ENCODE measurements at regions not wholly inside any gene's neighbourhood (a gene's known extent, or its start where the extent isn't known, plus 50 kb on each side); places are given as distances from the start of the nearest gene placed in this dataset.

GRCh38 chr7:15947754-15948153 is 261.3 kb upstream of the MEOX2 start:
- H3K4me1 ChIP-seq (ENCODE audit: low read depth) = no peaks in the 10 kb centered on the region
- H3K27ac ChIP-seq = no peak overlapping the region
- H3K36me3 ChIP-seq = no peaks in the 10 kb centered on the region
- no peaks in the 10 kb centered on the region for H3K27me3 ChIP-seq
- DNase-seq (ENCODE audit: low read depth in 1 of 2, low spot score in 1 of 2) = peak in 1 of 2 donors; percentile 24
- H3K9me3 ChIP-seq (ENCODE audit: low read depth) = no peaks in the 10 kb centered on the region
- no peak for TF ChIP-seq CTCF (IDR thresholded peaks at IDR 0.05; ENCODE audit: low read depth, low read length)
- H3K4me3 ChIP-seq = no peak overlapping the region

- H3K27me3 ChIP-seq = no peaks in the 10 kb centered on the region
- TF ChIP-seq CTCF (IDR thresholded peaks at IDR 0.05; ENCODE audit: low read depth, low read length) = no peak
- H3K27ac ChIP-seq = no peak overlapping the region
- no peak overlapping the region for H3K4me3 ChIP-seq
- H3K4me1 ChIP-seq (ENCODE audit: low read depth) = no peaks in the 10 kb centered on the region
- no peaks in the 10 kb centered on the region for H3K36me3 ChIP-seq
- H3K9me3 ChIP-seq (ENCODE audit: low read depth) = no peaks in the 10 kb centered on the region
- no peak for DNase-seq (ENCODE audit: low read depth in 1 of 2, low spot score in 1 of 2)
Measured at GRCh38 chr7:15938115-15938514, 251.6 kb upstream of the MEOX2 start.

GRCh38 chr7:15937571-15937970 is 251.1 kb upstream of the MEOX2 start:
- no peaks in the 10 kb centered on the region for H3K9me3 ChIP-seq (ENCODE audit: low read depth)
- H3K4me3 ChIP-seq = no peak overlapping the region
- H3K36me3 ChIP-seq = no peaks in the 10 kb centered on the region
- no peak overlapping the region for H3K27ac ChIP-seq
- no peaks in the 10 kb centered on the region for H3K4me1 ChIP-seq (ENCODE audit: low read depth)
- DNase-seq (ENCODE audit: low read depth in 1 of 2, low spot score in 1 of 2) = peak in 1 of 2 donors; percentile 30
- no peaks in the 10 kb centered on the region for H3K27me3 ChIP-seq
- no peak for TF ChIP-seq CTCF (IDR thresholded peaks at IDR 0.05; ENCODE audit: low read depth, low read length)

DNA sequence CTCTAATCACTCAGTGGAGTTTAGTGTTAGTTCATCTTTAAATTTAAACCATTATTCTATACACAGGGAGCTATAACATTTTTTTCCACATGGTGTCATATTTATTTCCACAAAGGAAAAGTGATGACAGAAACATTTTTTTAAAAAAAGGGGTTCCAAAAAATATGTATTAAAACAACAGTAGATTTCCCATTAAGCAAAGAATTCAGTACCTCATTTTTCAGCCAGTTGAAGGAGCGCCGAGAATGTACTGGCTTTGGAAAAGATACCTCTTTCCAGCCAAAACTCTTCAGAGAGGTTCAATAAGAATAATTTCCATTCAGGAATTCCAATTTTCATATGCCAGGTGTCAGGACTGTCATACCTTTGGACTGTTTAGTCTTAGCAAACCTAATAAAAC is 250.5 kb upstream of the MEOX2 start:
- Histone ChIP-seq H3K4me3 (no peak overlapping the region), H3K36me3 (no peaks in the 10 kb centered on the region), H3K9me3 (ENCODE audit: low read depth) (no peaks in the 10 kb centered on the region), H3K27ac (no peak overlapping the region), H3K27me3 (no peaks in the 10 kb centered on the region), H3K4me1 (ENCODE audit: low read depth) (no peaks in the 10 kb centered on the region)
- DNase-seq (ENCODE audit: low read depth in 1 of 2, low spot score in 1 of 2) = no peak
- no peak for TF ChIP-seq CTCF (IDR thresholded peaks at IDR 0.05; ENCODE audit: low read depth, low read length)

GRCh38 chr7:15932318-15932717 is 245.8 kb upstream of the MEOX2 start:
- Histone ChIP-seq H3K4me3 (no peak overlapping the region), H3K27me3 (no peaks in the 10 kb centered on the region), H3K4me1 (ENCODE audit: low read depth) (no peaks in the 10 kb centered on the region), H3K9me3 (ENCODE audit: low read depth) (no peaks in the 10 kb centered on the region), H3K27ac (no peak overlapping the region), H3K36me3 (no peaks in the 10 kb centered on the region)
- no peak for TF ChIP-seq CTCF (IDR thresholded peaks at IDR 0.05; ENCODE audit: low read depth, low read length)
- DNase-seq (ENCODE audit: low read depth in 1 of 2, low spot score in 1 of 2) = no peak

GRCh38 chr7:15929411-15929810 is 242.9 kb upstream of the MEOX2 start:
- H3K27me3 ChIP-seq = no peaks in the 10 kb centered on the region
- H3K4me3 ChIP-seq = no peak overlapping the region
- TF ChIP-seq CTCF (IDR thresholded peaks at IDR 0.05; ENCODE audit: low read depth, low read length) = no peak
- no peak overlapping the region for H3K27ac ChIP-seq
- no peaks in the 10 kb centered on the region for H3K36me3 ChIP-seq
- H3K9me3 ChIP-seq (ENCODE audit: low read depth) = no peaks in the 10 kb centered on the region
- H3K4me1 ChIP-seq (ENCODE audit: low read depth) = no peaks in the 10 kb centered on the region
- DNase-seq (ENCODE audit: low read depth in 1 of 2, low spot score in 1 of 2) = no peak
